HG03460 (cell line): ENCODE measurements at regions not wholly inside any gene's neighbourhood (a gene's known extent, or its start where the extent isn't known, plus 50 kb on each side); places are given as distances from the start of the nearest gene placed in this dataset.
"Not testable (repeated sequence)": the region's sequence is repeated elsewhere in the genome, so short reads cannot be mapped to it uniquely, and the experiment has no call there.

Source experiments
- ATAC-seq: cut with Tn5 transposase; IDR thresholded peaks from one replicate; pipeline ENCODE4 v1.9.1; 2021; ENCODE audit not compliant: unreplicated experiment

DNA sequence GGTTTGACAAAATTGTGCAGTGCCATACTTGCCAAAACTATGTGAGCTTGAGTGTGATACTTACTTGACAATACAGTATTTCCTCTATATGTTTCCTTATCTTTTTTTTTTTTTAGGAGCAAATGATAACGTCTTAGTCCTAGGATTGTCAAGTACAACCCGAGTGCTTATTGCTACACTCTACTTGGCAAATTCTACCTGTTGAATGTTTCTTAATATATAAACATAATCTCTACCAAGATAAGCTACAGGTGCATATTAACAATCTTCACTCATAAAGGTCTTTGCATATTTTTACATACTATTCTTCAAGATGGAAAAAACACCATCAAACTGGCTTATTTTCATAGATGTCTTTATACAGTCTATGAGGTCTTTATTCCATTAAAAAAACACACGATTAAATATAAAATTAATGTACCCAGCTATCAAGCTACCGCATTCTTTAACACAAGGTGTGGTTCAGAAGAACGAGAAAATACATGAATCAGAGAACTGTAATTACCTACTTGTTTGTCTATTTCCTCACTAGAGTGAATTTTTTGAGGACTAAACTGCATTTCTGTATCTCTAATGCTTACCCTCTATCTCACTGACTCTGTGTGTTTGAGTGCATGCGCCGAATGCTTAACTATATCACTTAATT, 76.1 kb upstream of the PDSS1 start:
- ATAC-seq = no peak

GRCh38 chr10:26621889-26622711, 75.4 kb upstream of the PDSS1 start:
- ATAC-seq = peak; percentile 49

- no peak for ATAC-seq
Measured at GRCh38 chr10:26622891-26623290, 74.6 kb upstream of the PDSS1 start.

- no peak for ATAC-seq
Measured at GRCh38 chr10:26624006-26624405, 73.5 kb upstream of the PDSS1 start.

DNA sequence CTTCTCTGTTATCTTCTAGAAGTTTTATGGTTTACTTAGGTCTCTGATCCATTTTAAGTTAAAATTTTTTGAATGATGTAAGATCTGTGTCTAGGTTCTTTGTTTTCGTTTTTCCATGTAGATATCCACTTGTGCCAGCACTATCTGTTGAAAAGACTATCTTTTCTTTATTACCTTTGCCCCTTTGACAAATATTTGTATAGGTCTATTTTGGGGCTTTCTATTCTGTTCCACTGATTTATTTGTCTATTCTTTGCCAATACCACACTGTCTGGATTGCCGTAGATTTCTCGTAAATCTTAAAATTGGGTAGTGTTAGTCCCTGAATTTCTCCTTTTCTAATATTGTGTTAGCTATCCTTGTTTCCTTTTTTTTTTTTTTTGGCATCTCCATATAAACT, 71.4 kb upstream of the PDSS1 start:
- no peak for ATAC-seq

DNA sequence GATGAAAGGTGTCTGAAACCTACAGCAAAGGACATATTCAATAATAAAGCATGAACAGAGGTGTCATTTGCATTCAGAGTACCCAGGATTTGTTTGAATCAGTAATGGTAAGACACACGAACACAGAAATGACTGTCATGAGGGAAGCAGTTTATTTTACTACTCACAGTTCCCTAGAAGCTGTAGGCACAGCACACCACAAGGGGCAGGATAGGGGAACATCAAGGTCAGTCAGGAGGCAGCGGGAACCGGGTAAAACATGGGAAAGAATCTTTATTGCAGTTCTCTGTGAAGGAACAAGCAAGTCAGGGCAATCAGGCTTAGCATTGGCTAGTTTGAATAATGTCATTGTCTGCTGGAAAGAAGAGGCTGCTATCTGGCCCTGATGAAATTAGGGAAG, 70.2 kb upstream of the PDSS1 start:
- no peak for ATAC-seq

DNA sequence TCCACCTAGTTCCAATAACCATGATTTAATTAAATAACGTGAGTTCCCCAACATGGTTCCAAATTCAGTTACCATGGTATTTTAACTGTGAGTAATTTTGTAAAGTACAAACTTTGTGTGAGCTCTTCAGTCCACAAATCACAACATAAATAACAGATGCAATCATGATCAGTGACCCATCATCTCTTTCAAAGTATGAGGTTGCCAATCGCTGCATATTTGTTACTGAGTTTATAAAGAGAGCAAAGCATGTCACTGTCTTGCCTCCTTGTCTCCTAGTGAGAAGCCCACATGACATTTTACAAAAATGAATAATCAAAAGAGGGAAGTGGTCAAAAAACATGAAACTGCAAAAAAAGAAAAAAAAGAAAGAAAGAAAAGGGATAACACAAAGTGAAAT, 69.1 kb upstream of the PDSS1 start:
- peak; percentile 83 for ATAC-seq

DNA sequence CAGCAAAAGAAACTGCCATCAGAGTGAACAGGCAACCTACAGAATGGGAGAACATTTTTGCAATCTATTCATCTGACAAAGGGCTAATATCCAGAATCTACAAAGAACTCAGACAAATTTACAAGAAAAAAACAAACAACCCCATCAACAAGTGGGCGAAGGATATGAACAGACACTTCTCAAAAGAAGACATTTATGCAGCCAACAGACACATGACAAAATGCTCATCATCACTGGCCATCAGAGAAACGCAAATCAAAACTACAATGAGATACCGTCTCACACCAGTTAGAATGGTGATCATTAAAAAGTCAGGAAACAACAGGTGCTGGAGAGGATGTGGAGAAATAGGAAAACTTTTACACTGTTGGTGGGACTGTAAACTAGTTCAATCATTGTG, 65.3 kb upstream of the PDSS1 start:
- ATAC-seq = not testable (repeated sequence)

DNA sequence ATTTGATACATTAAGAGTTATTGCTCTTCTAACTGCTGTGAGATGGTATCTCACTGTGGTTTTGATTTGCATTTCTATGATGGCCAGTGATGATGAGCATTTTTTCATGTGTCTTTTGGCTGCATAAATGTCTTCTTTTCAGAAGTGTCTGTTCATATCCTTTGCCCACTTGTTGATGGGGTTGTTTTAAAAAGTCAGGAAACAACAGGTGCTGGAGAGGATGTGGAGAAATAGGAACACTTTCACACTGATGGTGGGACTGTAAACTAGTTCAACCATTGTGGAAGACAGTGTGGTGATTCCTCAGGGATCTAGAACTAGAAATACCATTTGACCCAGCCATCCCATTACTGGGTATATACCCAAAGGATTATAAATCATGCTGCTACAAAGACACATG, 63.4 kb upstream of the PDSS1 start:
- not testable (repeated sequence) for ATAC-seq

GRCh38 chr10:26637521-26638275, 59.8 kb upstream of the PDSS1 start:
- ATAC-seq = no peak

GRCh38 chr10:26640391-26640790, 57.1 kb upstream of the PDSS1 start:
- ATAC-seq = no peak

DNA sequence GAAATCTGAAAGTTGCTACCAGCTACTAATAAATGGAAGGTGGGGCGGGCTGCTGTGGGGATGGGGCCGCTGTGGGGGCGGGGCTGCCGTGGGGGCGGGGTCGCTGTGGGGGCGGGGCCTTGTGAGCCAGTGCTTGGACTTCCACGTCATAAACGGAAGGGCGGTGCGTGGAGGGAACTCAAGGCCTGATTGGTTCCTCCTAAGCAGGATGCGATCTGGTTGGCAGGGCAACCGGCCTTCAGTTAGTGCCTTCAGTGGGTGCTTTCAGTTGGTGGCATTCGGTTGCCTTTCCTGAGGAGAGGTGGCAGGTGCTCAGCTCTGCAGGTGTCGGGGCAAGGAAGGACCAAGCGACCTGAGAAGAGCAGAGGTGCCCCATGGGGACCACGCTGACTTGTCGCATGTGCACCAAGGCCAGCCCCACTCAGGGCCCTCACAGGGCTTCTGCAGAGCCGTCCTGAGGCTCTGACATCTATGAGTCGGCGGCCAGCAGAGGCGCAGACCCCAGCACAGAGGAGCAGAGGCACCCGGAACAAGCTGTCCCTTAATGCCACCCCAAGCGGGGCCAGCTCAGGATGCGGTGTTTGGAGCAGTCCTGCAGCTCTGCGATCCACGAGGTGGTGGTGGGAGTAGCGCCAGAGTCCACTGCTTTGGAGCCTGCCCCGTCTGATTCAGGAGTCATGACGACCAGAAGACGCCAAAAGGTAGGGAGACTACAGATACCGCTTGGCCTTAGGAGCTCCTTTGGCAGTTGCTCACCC, 54.4 kb upstream of the PDSS1 start:
- ATAC-seq = no peak

DNA sequence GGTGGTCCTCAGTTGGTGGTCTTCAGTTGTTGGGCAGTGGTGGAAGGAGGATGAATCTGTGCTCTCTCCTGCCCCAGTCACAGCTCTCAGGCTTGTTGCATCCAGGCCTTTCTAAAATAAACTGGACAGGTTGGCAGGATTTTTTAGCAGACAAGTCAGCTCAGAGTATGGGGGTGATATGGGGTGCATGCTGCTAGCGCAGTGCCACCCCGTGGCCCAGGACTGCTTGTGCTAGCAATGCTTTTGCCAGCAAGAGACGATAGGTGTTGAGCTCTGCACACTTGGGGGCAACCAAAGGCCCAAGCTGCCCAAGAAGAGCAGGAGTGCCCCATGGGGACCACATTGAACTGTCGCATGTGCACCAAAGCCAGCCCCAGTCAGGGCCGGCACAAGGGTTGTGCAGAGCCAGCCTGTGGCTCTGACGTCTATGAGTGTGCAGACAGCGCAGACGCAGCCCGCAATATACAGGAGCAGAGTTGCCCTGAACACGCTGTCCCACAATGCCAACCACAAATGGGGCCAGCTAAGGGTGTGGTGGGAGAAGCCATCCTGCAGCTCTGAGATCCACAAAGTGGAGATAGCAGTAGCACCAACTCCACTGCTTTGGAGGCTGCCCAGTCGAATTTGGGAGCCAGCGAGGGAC, 49.8 kb upstream of the PDSS1 start:
- ATAC-seq = no peak
